H1 (cell line): ENCODE measurements at regions not wholly inside any gene's neighbourhood (a gene's known extent, or its start where the extent isn't known, plus 50 kb on each side); places are given as distances from the start of the nearest gene placed in this dataset.
A peak's percentile ranks its signal among the peaks of the same experiment; 100 is the strongest.

ENCODE experiments used
- CTCF ChIA-PET: fragments of 300-600 bp; sonication (Branson Sonifier 250); formaldehyde crosslinking; loops from one replicate; lab custom pipeline; 2021; ENCODE audit not compliant: partially characterized antibody; lab: Charles Lee
- POLR2A ChIA-PET: fragments of 300-600 bp; sonication (Branson Sonifier 250); formaldehyde crosslinking; loops from one replicate; lab custom pipeline; 2021; ENCODE audit warnings: inconsistent platforms; ENCODE audit not compliant: partially characterized antibody; lab: Charles Lee
- DNase-seq, 2 experiments: peaks; one replicate each; pipeline versions ENCODE4 v3.0.0 to v3.0.0-alpha.2; 2010 to 2022; ENCODE audit warnings: low spot score in 2 of 2, low read depth in 1 of 2, mixed read lengths in 1 of 2
- FAIRE-seq: peaks from 2 replicates; lab custom pipeline; 2011; peaks lifted over from hg19 to GRCh38; lab: Jason Lieb, UNC
- H2AFZ ChIP-seq: 2 replicates; pipeline ENCODE4 v1.8.1; 2012; ENCODE audit warnings: low read length, inconsistent platforms
- H2AK5ac ChIP-seq: 2 replicates; pipeline ENCODE4 v1.6.1; 2013; ENCODE audit warnings: low read depth, low read length
- H2BK120ac ChIP-seq: replicated peaks from 2 replicates; pipeline ENCODE3; 2013; ENCODE audit warnings: low read depth, low read length, inconsistent platforms
- H2BK12ac ChIP-seq: 2 replicates; pipeline ENCODE4 v1.6.1; 2013; ENCODE audit warnings: low read depth, low read length
- H2BK15ac ChIP-seq: 2 replicates; pipeline ENCODE4 v1.6.1; 2013; ENCODE audit warnings: low read length
- H2BK20ac ChIP-seq: 2 replicates; pipeline ENCODE4 v1.6.1; 2013; ENCODE audit warnings: low read length
- H2BK5ac ChIP-seq: 2 replicates; pipeline ENCODE4 v1.6.1; 2013; ENCODE audit warnings: low read depth, low read length
- H3K14ac ChIP-seq: 2 replicates; pipeline ENCODE4 v1.6.1; 2013; ENCODE audit warnings: inconsistent platforms; ENCODE audit not compliant: insufficient read length
- H3K18ac ChIP-seq: 2 replicates; pipeline ENCODE4 v1.6.1; 2013; ENCODE audit warnings: low read length; ENCODE audit errors: extremely low read depth
- H3K23ac ChIP-seq: 2 replicates; pipeline ENCODE4 v1.6.1; 2013; ENCODE audit warnings: inconsistent platforms; ENCODE audit not compliant: insufficient read length
- H3K23me2 ChIP-seq: 2 replicates; pipeline ENCODE4 v1.6.1; 2013; ENCODE audit warnings: low read depth, low read length
- H3K27ac ChIP-seq: 2 replicates; pipeline ENCODE4 v1.6.1; 2011; ENCODE audit warnings: low read depth, low read length, inconsistent platforms
- H3K27me3 ChIP-seq, 4 experiments: replicated peaks in 1 of 4; 1 replicate in 1 of 4; 2 replicates in 3 of 4; pipeline versions ENCODE4 v1.6.1 to v1.8.1; 2011 to 2013; ENCODE audit warnings: low read length in 3 of 4, mild to moderate bottlenecking in 3 of 4, inconsistent platforms in 2 of 4, mixed read lengths in 2 of 4, moderate library complexity in 1 of 4; ENCODE audit not compliant: control insufficient read depth in 3 of 4, insufficient read depth in 3 of 4; ENCODE audit errors: extremely low read depth in 1 of 4
- H3K36me3 ChIP-seq, 4 experiments: 2 replicates each; pipeline versions ENCODE4 v1.6.1 to v1.8.1; 2011 to 2013; ENCODE audit warnings: mild to moderate bottlenecking in 4 of 4, low read length in 3 of 4, moderate library complexity in 2 of 4, control low read depth in 1 of 4, inconsistent platforms in 1 of 4; ENCODE audit not compliant: insufficient read depth in 4 of 4, control insufficient read depth in 2 of 4
- H3K4ac ChIP-seq: replicated peaks from 2 replicates; pipeline ENCODE3; 2013; ENCODE audit warnings: low read length, low read depth, mixed read lengths, inconsistent platforms; ENCODE audit not compliant: insufficient read length
- H3K4me1 ChIP-seq, 4 experiments: replicated peaks in 1 of 4; 1 replicate in 1 of 4; 2 replicates in 3 of 4; pipeline versions ENCODE4 v1.6.1 to v1.8.1; 2011 to 2013; ENCODE audit warnings: low read length in 3 of 4, inconsistent platforms in 2 of 4, mixed read lengths in 1 of 4; ENCODE audit not compliant: insufficient read depth in 4 of 4, control insufficient read depth in 3 of 4
- H3K4me2 ChIP-seq, 2 experiments: 2 replicates each; pipeline versions ENCODE4 v1.6.1 to v1.8.1; 2011 to 2013; ENCODE audit warnings: low read depth in 2 of 2, low read length in 2 of 2, control low read depth in 1 of 2, inconsistent platforms in 1 of 2, mild to moderate bottlenecking in 1 of 2; ENCODE audit not compliant: insufficient read depth in 1 of 2
- H3K4me3 ChIP-seq, 4 experiments: fragments of 200-600, 300-600 bp in 1 of 4; sonication (generic), shearing (Covaris generic), sonication (Bioruptor Twin) in 1 of 4; 2 replicates each; pipeline versions ENCODE4 v1.5.1 to v1.8.1; 2011 to 2016; ENCODE audit warnings: low read length in 4 of 4, low read depth in 3 of 4, control low read depth in 2 of 4, inconsistent platforms in 2 of 4, mild to moderate bottlenecking in 2 of 4, mixed read lengths in 1 of 4, moderate library complexity in 1 of 4; ENCODE audit not compliant: insufficient read depth in 2 of 4; ENCODE audit errors: extremely low read depth in 1 of 4
- H3K56ac ChIP-seq: replicated peaks from 2 replicates; pipeline ENCODE3; 2013; ENCODE audit warnings: low read depth, mild to moderate bottlenecking, mixed read lengths, low read length, inconsistent platforms; ENCODE audit not compliant: insufficient read length
- H3K79me1 ChIP-seq: 2 replicates; pipeline ENCODE4 v1.6.1; 2013; ENCODE audit warnings: low read depth, low read length, control low read depth
- H3K79me2 ChIP-seq, 2 experiments: 2 replicates each; pipeline versions ENCODE4 v1.6.1 to v1.8.1; 2012 to 2013; ENCODE audit warnings: low read length in 2 of 2, mild to moderate bottlenecking in 2 of 2, inconsistent platforms in 1 of 2; ENCODE audit not compliant: insufficient read depth in 2 of 2, control insufficient read depth in 1 of 2
- H3K9ac ChIP-seq, 4 experiments: replicated peaks in 1 of 4; 1 replicate in 1 of 4; 2 replicates in 3 of 4; pipeline versions ENCODE4 v1.6.1 to v1.8.1; 2011 to 2013; ENCODE audit warnings: low read depth in 3 of 4, low read length in 3 of 4, control low read depth in 2 of 4, mild to moderate bottlenecking in 2 of 4, moderate library complexity in 2 of 4, inconsistent platforms in 1 of 4; ENCODE audit errors: extremely low read depth in 1 of 4
- H3K9me3 ChIP-seq, 2 experiments: 2 replicates each; pipeline versions ENCODE4 v1.6.1 to v1.8.1; 2012 to 2013; ENCODE audit warnings: mild to moderate bottlenecking in 2 of 2, moderate library complexity in 2 of 2, control low read depth in 1 of 2, inconsistent platforms in 1 of 2, low read depth in 1 of 2, low read length in 1 of 2, mixed read lengths in 1 of 2; ENCODE audit not compliant: insufficient read depth in 2 of 2
- H4K20me1 ChIP-seq, 2 experiments: replicated peaks in 1 of 2; 2 replicates each; pipeline versions ENCODE3 to v1.8.1; 2011 to 2013; ENCODE audit warnings: inconsistent platforms in 2 of 2, low read length in 2 of 2, mild to moderate bottlenecking in 1 of 2; ENCODE audit not compliant: insufficient read depth in 2 of 2, control insufficient read depth in 1 of 2
- H4K5ac ChIP-seq: 2 replicates; pipeline ENCODE4 v1.6.1; 2013; ENCODE audit warnings: low read length, low read depth, mixed read lengths, inconsistent platforms; ENCODE audit not compliant: insufficient read length
- H4K8ac ChIP-seq: 2 replicates; pipeline ENCODE4 v1.8.0; 2013; ENCODE audit warnings: mild to moderate bottlenecking, moderate library complexity, low read length, inconsistent platforms; ENCODE audit not compliant: insufficient read depth; ENCODE audit errors: extremely low read depth
- H4K91ac ChIP-seq: replicated peaks from 2 replicates; pipeline ENCODE3; 2013; ENCODE audit warnings: low read length, mixed read lengths, inconsistent platforms; ENCODE audit not compliant: insufficient read length
- ASH2L ChIP-seq: fragments of 200-600, 300-600 bp; sonication (generic); IDR thresholded peaks from one replicate; pipeline ENCODE4 v1.7.1; 2017; ENCODE audit warnings: low read length
- CREB1 ChIP-seq: IDR thresholded peaks from 2 replicates; pipeline ENCODE4 v1.6.1; 2012; ENCODE audit warnings: inconsistent platforms
- EGR1 ChIP-seq: IDR thresholded peaks from 2 replicates; pipeline ENCODE4 v1.6.1; 2011; ENCODE audit warnings: low read depth, low read length, borderline replicate concordance
- EP300 ChIP-seq, 2 experiments: IDR thresholded peaks; 1 replicate in 1 of 2; 2 replicates in 1 of 2; pipeline ENCODE4 v1.6.1; 2011 to 2012; ENCODE audit warnings: low read depth in 2 of 2, low read length in 2 of 2, mild to moderate bottlenecking in 2 of 2, borderline replicate concordance in 1 of 2, inconsistent platforms in 1 of 2, moderate library complexity in 1 of 2
- FOSL1 ChIP-seq: IDR thresholded peaks from 2 replicates; pipeline ENCODE4 v1.6.1; 2011; ENCODE audit warnings: mild to moderate bottlenecking, low read depth, low read length, moderate library complexity; ENCODE audit not compliant: insufficient read depth
- POLR2AphosphoS5 ChIP-seq: IDR thresholded peaks from 2 replicates; pipeline ENCODE4 v1.6.1; 2011; ENCODE audit warnings: low read depth, low read length
- POU5F1 ChIP-seq: IDR thresholded peaks from 2 replicates; pipeline ENCODE4 v1.6.1; 2011; ENCODE audit warnings: low read depth, mild to moderate bottlenecking, low read length, moderate library complexity
- RAD21 ChIP-seq, 2 experiments: IDR thresholded peaks in 1 of 2; conservative IDR thresholded peaks in 1 of 2; 2 replicates each; pipeline ENCODE4 v1.6.1; 2011; ENCODE audit warnings: low read depth in 2 of 2, low read length in 2 of 2, improper control_type of control experiment in 1 of 2, inconsistent platforms in 1 of 2, mild to moderate bottlenecking in 1 of 2, moderate library complexity in 1 of 2
- RBBP5 ChIP-seq: IDR thresholded peaks from 2 replicates; pipeline ENCODE4 v1.7.1; 2012; ENCODE audit warnings: low read depth, mild to moderate bottlenecking, inconsistent platforms, low read length, moderate library complexity, borderline replicate concordance
- RNF2 ChIP-seq: fragments of 200-900, 300-1000 bp; sonication (generic); IDR thresholded peaks from 2 replicates; pipeline ENCODE4 v1.7.1; 2016; ENCODE audit warnings: borderline replicate concordance, low read depth, mild to moderate bottlenecking, antibody characterized with exemption, low read length; ENCODE audit not compliant: poor library complexity, severe bottlenecking; ENCODE audit errors: missing control alignments
- WGBS, 2 experiments: shearing (Covaris generic) in 1 of 2; methylation state at CpG; one replicate each; pipeline versions ENCODE4 v1.1.6 to v1.1.7; 2013 to 2015; ENCODE audit warnings: low lambda C conversion rate in 2 of 2, mixed read lengths in 2 of 2, inconsistent platforms in 1 of 2, low coverage in 1 of 2, missing lambda C conversion rate in 1 of 2; ENCODE audit not compliant: insufficient replicate concordance in 2 of 2, insufficient coverage in 1 of 2, insufficient read length in 1 of 2; ENCODE audit errors: extremely low coverage in 1 of 2, missing lambda C conversion rate in 1 of 2; 5-methylcytosine and 5-hydroxymethylcytosine counted together

DNA sequence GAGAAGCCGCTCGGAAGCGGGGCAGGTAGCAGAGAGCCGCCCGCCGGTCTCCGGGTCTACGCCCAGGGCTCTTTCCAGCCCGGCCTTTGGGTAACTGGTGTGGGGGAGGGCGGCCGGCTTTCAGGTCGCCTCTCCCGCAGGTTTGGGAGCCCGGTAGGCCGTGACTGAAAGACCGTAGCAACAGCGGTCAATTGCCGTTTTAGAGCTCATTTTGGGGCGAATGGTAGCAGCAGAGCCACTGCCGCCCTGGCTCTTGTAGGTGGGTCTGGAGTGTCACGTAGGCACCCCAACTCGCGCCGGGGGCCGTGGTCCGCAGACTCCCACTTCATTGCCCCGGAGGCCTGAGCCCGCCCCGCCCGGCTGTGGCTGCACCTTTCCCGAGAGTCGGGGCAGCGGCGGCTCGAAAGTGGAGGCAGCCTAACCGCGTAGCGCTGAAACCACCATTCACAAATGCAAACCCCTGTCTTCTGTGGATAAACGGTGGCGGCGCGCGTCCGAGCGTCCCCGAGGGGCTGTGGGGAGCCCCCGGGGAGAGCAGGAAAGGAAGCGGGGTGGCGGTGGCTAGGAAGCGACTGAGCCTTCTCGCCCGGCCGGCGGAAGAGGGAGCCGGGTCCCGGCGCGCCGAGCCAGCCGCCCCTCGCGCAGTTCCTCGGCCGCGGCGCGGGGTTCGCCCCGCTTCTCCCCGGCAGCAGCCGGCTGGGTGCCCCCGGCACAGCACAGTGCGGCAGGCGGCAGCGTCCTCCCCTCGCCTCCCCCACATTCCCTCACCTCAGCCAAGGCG is 2185.1 kb upstream of the TENM3 start:
- Histone ChIP-seq H2BK5ac (peak overlapping the region; percentile 66; the same call in 1 of the 2 replicates), H3K27ac (no peak overlapping the region), H4K5ac (peak overlapping the region; percentile 29), H3K4ac (no peak overlapping the region), H3K4me3 (peak overlapping the region; percentile 79 to 99 (median 82)), H2BK20ac (peak overlapping the region; percentile 48; the same call in 1 of the 2 replicates), H3K36me3 (no peaks in the 10 kb centered on the region), H3K9ac (peak overlapping the region in 2 of 4 experiments; percentile 33 to 60; a peak in 4 of 7 replicates), H2BK12ac (0 out of 2 replicates have a peak overlapping the region, but pooled peaks have one; percentile 39), H4K91ac (no peak overlapping the region), H3K23ac (no peak overlapping the region), H2AK5ac (no peak overlapping the region), H2AFZ (peak overlapping the region; percentile 76; the same call in 1 of the 2 replicates), H4K8ac (0 out of 2 replicates have a peak overlapping the region, but pooled peaks have one; percentile 14), H3K23me2 (peaks cover 16% of the 10 kb centered on the region; the same call in 1 of the 2 replicates), H3K79me1 (no peaks in the 10 kb centered on the region), H3K27me3 (peaks cover 1 to 14% (median 7%) of the 10 kb centered on the region in 4 experiments; a peak in 6 of 7 replicates), H4K20me1 (peaks cover 0 to 2% of the 10 kb centered on the region in 2 experiments), H3K79me2 (no peaks in the 10 kb centered on the region), H3K9me3 (no peaks in the 10 kb centered on the region), H3K4me2 (peak overlapping the region; percentile 95 to 97), H3K4me1 (peaks cover 0 to 3% (median under 1%) of the 10 kb centered on the region in 4 experiments; a peak in 3 of 7 replicates), H3K56ac (peak overlapping the region; percentile 39), H2BK15ac (no peak overlapping the region), H3K14ac (peak overlapping the region; percentile 77), H2BK120ac (peak overlapping the region; percentile 33), H3K18ac (peak overlapping the region; percentile 86; the same call in 1 of the 2 replicates)
- CTCF ChIA-PET = interaction anchor here (1.3 kb wide), 1 partner anchor 28 kb away, joined by 5 read pairs; no protein-coding TSS in a partner anchor
- DNase-seq (peak in 1 of 2 experiments; percentile 72), FAIRE-seq (no peak)
- 2% methylated on average over 48 of the region's 77 CpGs; no CpG with 5 or more reads in 1 of the 2 experiments for WGBS, 2 experiments
- POLR2A ChIA-PET = interaction anchor here (0.5 to 0.9 kb wide), 2 partner anchors 16 to 36 kb away, joined by 3 read pairs; no protein-coding TSS in a partner anchor
- no peak for TF ChIP-seq RAD21 (IDR thresholded peaks at IDR 0.05 in 1 of 2, conservative IDR thresholded peaks at IDR 0.05 in 1 of 2; ENCODE audit: low read depth in 2 of 2, low read length in 2 of 2)
- 0 out of 2 replicates have a peak, but pooled peaks have one; percentile 5 for TF ChIP-seq EGR1
- no peak for TF ChIP-seq POLR2AphosphoS5
- no peak for TF ChIP-seq EP300 (IDR thresholded peaks at IDR 0.05; ENCODE audit: borderline replicate concordance in 1 of 2, low read depth in 2 of 2, low read length in 2 of 2)
- no peak for TF ChIP-seq FOSL1
- peak; percentile 90; the same call in 1 of the 2 replicates for TF ChIP-seq RBBP5
- TF ChIP-seq RNF2 = peak; percentile 33
- no peak for TF ChIP-seq POU5F1
- TF ChIP-seq CREB1 = no peak
- TF ChIP-seq ASH2L = peak; percentile 96
